Stimulated activated CD4-positive, alpha-beta T cell treated with anti-CD3 and anti-CD28 coated beads, Interleukin-4, amount 100 ng/mL, for 48 hours (primary cell): ENCODE measurements at regions not wholly inside any gene's neighbourhood (a gene's known extent, or its start where the extent isn't known, plus 50 kb on each side); places are given as distances from the start of the nearest gene placed in this dataset.

Source experiments
- DNase-seq, 2 donors: peaks; one replicate each; pipeline ENCODE4 v3.0.0-alpha.2; 2020; ENCODE audit warnings: low read depth in 2 of 2

- no peak for DNase-seq
Measured at GRCh38 chr19:32104153-32104849, 241.1 kb upstream of the ZNF507 start.

- no peak for DNase-seq
Measured at GRCh38 chr19:32104850-32105235, 240.6 kb upstream of the ZNF507 start.

- no peak for DNase-seq
Measured at GRCh38 chr19:32105527-32106310, 239.7 kb upstream of the ZNF507 start.

GRCh38 chr19:32122258-32122657 is 223.2 kb upstream of the ZNF507 start:
- DNase-seq: no peak

GRCh38 chr19:32123355-32123940 is 222.0 kb upstream of the ZNF507 start:
- DNase-seq: no peak

- DNase-seq: no peak
Measured at GRCh38 chr19:32124585-32124984, 220.8 kb upstream of the ZNF507 start.

- no peak for DNase-seq
Measured at GRCh38 chr19:32129141-32129540, 216.3 kb upstream of the ZNF507 start.

GRCh38 chr19:32130332-32130731 is 215.1 kb upstream of the ZNF507 start:
- no peak for DNase-seq

- no peak for DNase-seq
Measured at GRCh38 chr19:32131005-32131404, 214.4 kb upstream of the ZNF507 start.

- no peak for DNase-seq
Measured at GRCh38 chr19:32138416-32138815, 207.0 kb upstream of the ZNF507 start.

- no peak for DNase-seq
Measured at GRCh38 chr19:32141840-32142511, 203.4 kb upstream of the ZNF507 start.

- no peak for DNase-seq
Measured at GRCh38 chr19:32146664-32147063, 198.7 kb upstream of the ZNF507 start.

GRCh38 chr19:32150605-32151004 is 194.8 kb upstream of the ZNF507 start:
- no peak for DNase-seq

- no peak for DNase-seq
Measured at GRCh38 chr19:32154418-32154817, 191.0 kb upstream of the ZNF507 start.

GRCh38 chr19:32164384-32164992 is 180.9 kb upstream of the ZNF507 start:
- DNase-seq: no peak

GRCh38 chr19:32165141-32165540 is 180.3 kb upstream of the ZNF507 start:
- DNase-seq: no peak

- no peak for DNase-seq
Measured at GRCh38 chr19:32165750-32166149, 179.7 kb upstream of the ZNF507 start.

GRCh38 chr19:32166238-32166637 is 179.2 kb upstream of the ZNF507 start:
- no peak for DNase-seq

- DNase-seq: no peak
Measured at GRCh38 chr19:32168111-32168510, 177.3 kb upstream of the ZNF507 start.

- DNase-seq: no peak
Measured at GRCh38 chr19:32168606-32169005, 176.8 kb upstream of the ZNF507 start.

- no peak for DNase-seq
Measured at GRCh38 chr19:32171719-32172151, 173.7 kb upstream of the ZNF507 start.
